ENCODE measurements at regions not wholly inside any gene's neighbourhood (a gene's known extent, or its start where the extent isn't known, plus 50 kb on each side); places are given as distances from the start of the nearest gene placed in this dataset.

GRCh38 chr2:216970359-216970915, 110.6 kb upstream of the TNP1 start:
- POLR2A ChIA-PET: no interaction called here

GRCh38 chr2:216967889-216968288, 108.0 kb upstream of the TNP1 start:
- intact Hi-C loops (cut with micrococcal nuclease; ENCODE audit: unreplicated experiment): no loop called here
- in situ Hi-C loops (cut with HindIII; ENCODE audit: low pct_unique_long_range_greater_than_20kb, low sequenced_read_pairs): no loop called here

More at GRCh38 chr2:216970359-216970915, 110.6 kb upstream of the TNP1 start:
- H3K27ac ChIP-seq (ENCODE audit: low read length): no peak overlapping the region
- H3K27me3 ChIP-seq (ENCODE audit: control insufficient read depth, insufficient read depth, low read length): no peaks in the 10 kb centered on the region
- intact Hi-C loops (cut with micrococcal nuclease; ENCODE audit: unreplicated experiment): no loop called here
- CTCF ChIA-PET: no interaction called here
- ATAC-seq: no peak
- TF ChIP-seq POLR2AphosphoS5 (IDR thresholded peaks at IDR 0.05; ENCODE audit: low read depth, low read length) (no peak), CTCF (IDR thresholded peaks at IDR 0.05) (no peak)
- in situ Hi-C loops (cut with HindIII; ENCODE audit: low pct_unique_long_range_greater_than_20kb, low sequenced_read_pairs): no loop called here
- no peaks in the 10 kb centered on the region for H3K36me3 ChIP-seq (ENCODE audit: control insufficient read depth, insufficient read depth, low read length)
- H3K9me3 ChIP-seq (ENCODE audit: control insufficient read depth, insufficient read depth, low read depth, low read length): no peaks in the 10 kb centered on the region
- H3K4me1 ChIP-seq (ENCODE audit: control insufficient read depth, insufficient read depth, low read length): no peaks in the 10 kb centered on the region
- no peak for DNase-seq (ENCODE audit: low read depth, low spot score)
- no peak overlapping the region for H3K4me3 ChIP-seq (ENCODE audit: low read depth in 2 of 2, low read length in 2 of 2)
- BruUV-seq (replicated peaks): no TSS peak

More at GRCh38 chr2:216967889-216968288, 108.0 kb upstream of the TNP1 start:
- H3K27me3 ChIP-seq (ENCODE audit: control insufficient read depth, insufficient read depth, low read length): no peaks in the 10 kb centered on the region
- H3K4me3 ChIP-seq (ENCODE audit: low read depth in 2 of 2, low read length in 2 of 2): no peak overlapping the region
- DNase-seq (ENCODE audit: low read depth, low spot score) (no peak), ATAC-seq (no peak)
- no peak overlapping the region for H3K27ac ChIP-seq (ENCODE audit: low read length)
- TF ChIP-seq REST (IDR thresholded peaks at IDR 0.05; ENCODE audit: insufficient read depth in 1 of 2, low read depth in 2 of 2, low read length in 1 of 2) (no peak), SIN3A (IDR thresholded peaks at IDR 0.05; ENCODE audit: borderline replicate concordance, insufficient read depth, low read depth, low read length) (no peak), TCF7L2 (IDR thresholded peaks at IDR 0.05; ENCODE audit: low read depth, low read length) (no peak), CTCF (IDR thresholded peaks at IDR 0.05) (no peak), POLR2AphosphoS5 (IDR thresholded peaks at IDR 0.05; ENCODE audit: low read depth, low read length) (no peak)
- H3K9me3 ChIP-seq (ENCODE audit: control insufficient read depth, insufficient read depth, low read depth, low read length): no peaks in the 10 kb centered on the region
- POLR2A ChIA-PET: no interaction called here
- no peaks in the 10 kb centered on the region for H3K36me3 ChIP-seq (ENCODE audit: control insufficient read depth, insufficient read depth, low read length)
- H3K4me1 ChIP-seq (ENCODE audit: control insufficient read depth, insufficient read depth, low read length): no peaks in the 10 kb centered on the region
- no TSS peak for BruUV-seq (replicated peaks)
- CTCF ChIA-PET: no interaction called here

Measured in Panc1 (cell line).